ENCODE measurements at regions not wholly inside any gene's neighbourhood (a gene's known extent, or its start where the extent isn't known, plus 50 kb on each side); places are given as distances from the start of the nearest gene placed in this dataset.

GRCh38 chr11:39972461-39972860 is 1487.0 kb downstream of the LRRC4C start:
- no peaks in the 10 kb centered on the region for H3K36me3 Mint-ChIP-seq (ENCODE audit: insufficient read depth)
- ATAC-seq (replicated peaks; ENCODE audit: extremely low read depth, poor library complexity, severe bottlenecking), result no peak
- H3K4me1 Mint-ChIP-seq, result no peaks in the 10 kb centered on the region
- DNase-seq (ENCODE audit: low spot score in 2 of 2), result no peak
- H3K9me3 Mint-ChIP-seq, result peaks cover 6% of the 10 kb centered on the region
- no peak overlapping the region for H3K27ac Mint-ChIP-seq (ENCODE audit: low read depth)
- H3K4me3 Mint-ChIP-seq, result no peak overlapping the region
- no peaks in the 10 kb centered on the region for H3K27me3 Mint-ChIP-seq

- Mint-ChIP-seq H3K36me3 (ENCODE audit: insufficient read depth) (no peaks in the 10 kb centered on the region), H3K9me3 (peaks cover 8% of the 10 kb centered on the region), H3K4me1 (no peaks in the 10 kb centered on the region), H3K27me3 (no peaks in the 10 kb centered on the region), H3K27ac (ENCODE audit: low read depth) (no peak overlapping the region), H3K4me3 (no peak overlapping the region)
- ATAC-seq (replicated peaks; ENCODE audit: extremely low read depth, poor library complexity, severe bottlenecking) (no peak), DNase-seq (ENCODE audit: low spot score in 2 of 2) (no peak)
Measured at GRCh38 chr11:39971938-39972337, 1487.5 kb downstream of the LRRC4C start.

- no peaks in the 10 kb centered on the region for H3K36me3 Mint-ChIP-seq (ENCODE audit: insufficient read depth)
- peaks cover 14% of the 10 kb centered on the region for H3K9me3 Mint-ChIP-seq
- ATAC-seq (replicated peaks; ENCODE audit: extremely low read depth, poor library complexity, severe bottlenecking), result no peak
- no peak overlapping the region for H3K27ac Mint-ChIP-seq (ENCODE audit: low read depth)
- no peak overlapping the region for H3K4me3 Mint-ChIP-seq
- H3K4me1 Mint-ChIP-seq, result no peaks in the 10 kb centered on the region
- H3K27me3 Mint-ChIP-seq, result no peaks in the 10 kb centered on the region
- no peak for DNase-seq (ENCODE audit: low spot score in 2 of 2)
Measured at GRCh38 chr11:39968071-39968470, 1491.4 kb downstream of the LRRC4C start.

- Mint-ChIP-seq H3K27me3 (no peaks in the 10 kb centered on the region), H3K4me3 (no peak overlapping the region), H3K36me3 (ENCODE audit: insufficient read depth) (no peaks in the 10 kb centered on the region), H3K9me3 (peaks cover 9% of the 10 kb centered on the region), H3K27ac (ENCODE audit: low read depth) (no peak overlapping the region), H3K4me1 (no peaks in the 10 kb centered on the region)
- DNase-seq (ENCODE audit: low spot score in 2 of 2) (no peak), ATAC-seq (replicated peaks; ENCODE audit: extremely low read depth, poor library complexity, severe bottlenecking) (no peak)
Measured at GRCh38 chr11:39965701-39966100, 1493.8 kb downstream of the LRRC4C start.

- H3K27ac Mint-ChIP-seq (ENCODE audit: low read depth), result no peak overlapping the region
- H3K4me3 Mint-ChIP-seq, result no peak overlapping the region
- no peaks in the 10 kb centered on the region for H3K4me1 Mint-ChIP-seq
- H3K27me3 Mint-ChIP-seq, result no peaks in the 10 kb centered on the region
- ATAC-seq (replicated peaks; ENCODE audit: extremely low read depth, poor library complexity, severe bottlenecking) (no peak), DNase-seq (ENCODE audit: low spot score in 2 of 2) (no peak)
- H3K36me3 Mint-ChIP-seq (ENCODE audit: insufficient read depth), result no peaks in the 10 kb centered on the region
- H3K9me3 Mint-ChIP-seq, result peaks cover 5% of the 10 kb centered on the region
Measured at GRCh38 chr11:39960206-39960605, 1499.2 kb downstream of the LRRC4C start.

GRCh38 chr11:39932966-39933365 is 1526.5 kb downstream of the LRRC4C start:
- ATAC-seq (replicated peaks; ENCODE audit: extremely low read depth, poor library complexity, severe bottlenecking) (no peak), DNase-seq (ENCODE audit: low spot score in 2 of 2) (no peak)
- peaks cover 9% of the 10 kb centered on the region for H3K9me3 Mint-ChIP-seq
- H3K4me3 Mint-ChIP-seq, result no peak overlapping the region
- no peaks in the 10 kb centered on the region for H3K27me3 Mint-ChIP-seq
- no peaks in the 10 kb centered on the region for H3K4me1 Mint-ChIP-seq
- no peaks in the 10 kb centered on the region for H3K36me3 Mint-ChIP-seq (ENCODE audit: insufficient read depth)
- H3K27ac Mint-ChIP-seq (ENCODE audit: low read depth), result no peak overlapping the region

- DNase-seq (ENCODE audit: low spot score in 2 of 2) (no peak), ATAC-seq (replicated peaks; ENCODE audit: extremely low read depth, poor library complexity, severe bottlenecking) (no peak)
- H3K36me3 Mint-ChIP-seq (ENCODE audit: insufficient read depth), result no peaks in the 10 kb centered on the region
- H3K4me1 Mint-ChIP-seq, result no peaks in the 10 kb centered on the region
- H3K9me3 Mint-ChIP-seq, result peaks cover 18% of the 10 kb centered on the region
- H3K4me3 Mint-ChIP-seq, result no peak overlapping the region
- H3K27me3 Mint-ChIP-seq, result no peaks in the 10 kb centered on the region
- H3K27ac Mint-ChIP-seq (ENCODE audit: low read depth), result no peak overlapping the region
Measured at GRCh38 chr11:39917256-39917655, 1542.2 kb downstream of the LRRC4C start.

GRCh38 chr11:39910087-39910486 is 1549.4 kb downstream of the LRRC4C start:
- H3K4me3 Mint-ChIP-seq, result no peak overlapping the region
- no peak for ATAC-seq (replicated peaks; ENCODE audit: extremely low read depth, poor library complexity, severe bottlenecking)
- H3K27me3 Mint-ChIP-seq, result no peaks in the 10 kb centered on the region
- H3K9me3 Mint-ChIP-seq, result peaks cover 17% of the 10 kb centered on the region
- no peak for DNase-seq (ENCODE audit: low spot score in 2 of 2)
- H3K36me3 Mint-ChIP-seq (ENCODE audit: insufficient read depth), result no peaks in the 10 kb centered on the region
- no peak overlapping the region for H3K27ac Mint-ChIP-seq (ENCODE audit: low read depth)
- H3K4me1 Mint-ChIP-seq, result no peaks in the 10 kb centered on the region

GRCh38 chr11:39860931-39861330 is 1598.5 kb downstream of the LRRC4C start:
- H3K27ac Mint-ChIP-seq (ENCODE audit: low read depth), result no peak overlapping the region
- DNase-seq (ENCODE audit: low spot score in 2 of 2) (no peak), ATAC-seq (replicated peaks; ENCODE audit: extremely low read depth, poor library complexity, severe bottlenecking) (no peak)

GRCh38 chr11:39817241-39817640 is 1642.2 kb downstream of the LRRC4C start:
- H3K4me1 Mint-ChIP-seq, result no peaks in the 10 kb centered on the region
- no peak overlapping the region for H3K4me3 Mint-ChIP-seq
- no peak overlapping the region for H3K27ac Mint-ChIP-seq (ENCODE audit: low read depth)
- DNase-seq (ENCODE audit: low spot score in 2 of 2), result no peak
- no peaks in the 10 kb centered on the region for H3K36me3 Mint-ChIP-seq (ENCODE audit: insufficient read depth)
- ATAC-seq (replicated peaks; ENCODE audit: extremely low read depth, poor library complexity, severe bottlenecking), result no peak
- peaks cover 44% of the 10 kb centered on the region for H3K9me3 Mint-ChIP-seq
- H3K27me3 Mint-ChIP-seq, result no peaks in the 10 kb centered on the region

More at GRCh38 chr11:39860931-39861330, 1598.5 kb downstream of the LRRC4C start:
- H3K4me1 Mint-ChIP-seq, result no peaks in the 10 kb centered on the region
- peaks cover 23% of the 10 kb centered on the region for H3K9me3 Mint-ChIP-seq
- no peak overlapping the region for H3K4me3 Mint-ChIP-seq
- no peaks in the 10 kb centered on the region for H3K27me3 Mint-ChIP-seq
- H3K36me3 Mint-ChIP-seq (ENCODE audit: insufficient read depth), result no peaks in the 10 kb centered on the region

- no peak for ATAC-seq (replicated peaks; ENCODE audit: extremely low read depth, poor library complexity, severe bottlenecking)
- Mint-ChIP-seq H3K4me3 (no peak overlapping the region), H3K9me3 (peaks cover 36% of the 10 kb centered on the region), H3K27ac (ENCODE audit: low read depth) (no peak overlapping the region), H3K27me3 (no peaks in the 10 kb centered on the region), H3K36me3 (ENCODE audit: insufficient read depth) (no peaks in the 10 kb centered on the region), H3K4me1 (no peaks in the 10 kb centered on the region)
- DNase-seq (ENCODE audit: low spot score in 2 of 2), result no peak
Measured at GRCh38 chr11:39810358-39810757, 1649.1 kb downstream of the LRRC4C start.

- Mint-ChIP-seq H3K9me3 (peaks cover 36% of the 10 kb centered on the region), H3K27ac (ENCODE audit: low read depth) (no peak overlapping the region), H3K36me3 (ENCODE audit: insufficient read depth) (no peaks in the 10 kb centered on the region), H3K4me3 (no peak overlapping the region), H3K4me1 (no peaks in the 10 kb centered on the region), H3K27me3 (no peaks in the 10 kb centered on the region)
- DNase-seq (ENCODE audit: low spot score in 2 of 2), result no peak
- ATAC-seq (replicated peaks; ENCODE audit: extremely low read depth, poor library complexity, severe bottlenecking), result no peak
Measured at GRCh38 chr11:39809833-39810232, 1649.6 kb downstream of the LRRC4C start.

GRCh38 chr11:39807904-39808303 is 1651.5 kb downstream of the LRRC4C start:
- Mint-ChIP-seq H3K36me3 (ENCODE audit: insufficient read depth) (no peaks in the 10 kb centered on the region), H3K4me1 (no peaks in the 10 kb centered on the region), H3K4me3 (no peak overlapping the region), H3K27me3 (no peaks in the 10 kb centered on the region), H3K9me3 (peaks cover 36% of the 10 kb centered on the region), H3K27ac (ENCODE audit: low read depth) (no peak overlapping the region)
- DNase-seq (ENCODE audit: low spot score in 2 of 2) (no peak), ATAC-seq (replicated peaks; ENCODE audit: extremely low read depth, poor library complexity, severe bottlenecking) (no peak)

GRCh38 chr11:39806652-39807051 is 1652.8 kb downstream of the LRRC4C start:
- no peaks in the 10 kb centered on the region for H3K36me3 Mint-ChIP-seq (ENCODE audit: insufficient read depth)
- DNase-seq (ENCODE audit: low spot score in 2 of 2), result no peak

More at GRCh38 chr11:39806652-39807051, 1652.8 kb downstream of the LRRC4C start:
- peaks cover 26% of the 10 kb centered on the region for H3K9me3 Mint-ChIP-seq
- no peaks in the 10 kb centered on the region for H3K4me1 Mint-ChIP-seq
- H3K27ac Mint-ChIP-seq (ENCODE audit: low read depth), result no peak overlapping the region
- H3K27me3 Mint-ChIP-seq, result no peaks in the 10 kb centered on the region
- no peak overlapping the region for H3K4me3 Mint-ChIP-seq
- no peak for ATAC-seq (replicated peaks; ENCODE audit: extremely low read depth, poor library complexity, severe bottlenecking)

Data from central memory CD8-positive, alpha-beta T cell (primary cell).